ENCODE measurements at regions not wholly inside any gene's neighbourhood (a gene's known extent, or its start where the extent isn't known, plus 50 kb on each side); places are given as distances from the start of the nearest gene placed in this dataset.

DNA sequence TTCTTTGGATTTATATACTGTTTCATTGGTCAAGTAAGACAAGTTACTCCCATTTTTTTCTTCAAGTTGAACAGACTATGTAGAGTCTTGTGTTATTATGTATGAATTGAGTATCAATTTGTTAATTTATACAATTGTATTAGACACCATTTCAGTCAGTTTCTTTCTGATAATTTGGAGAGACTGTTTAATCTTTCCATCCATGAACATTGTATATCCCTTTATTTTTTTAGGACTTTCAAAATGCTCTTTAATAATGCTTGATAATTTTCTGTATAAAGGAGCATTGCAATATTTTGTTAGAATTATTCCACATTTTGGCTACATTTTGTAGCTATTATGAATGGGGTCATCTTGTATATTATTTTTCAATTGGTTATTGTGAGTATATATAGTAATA is 69.1 kb upstream of the PJA2 start:
- no peak for DNase-seq
- H3K27me3 Mint-ChIP-seq, result peaks cover 6% of the 10 kb centered on the region
- ChIA-PET CTCF (interaction anchor here (0.9 to 2.6 kb wide), 4 partner anchors 9 to 836 kb away, joined by 3 to 6 read pairs (median 6); no protein-coding TSS in a partner anchor), POLR2A (no interaction called here)
- no peak overlapping the region for H3K27ac Mint-ChIP-seq
- H3K4me1 Mint-ChIP-seq, result peaks cover 7% of the 10 kb centered on the region
- intact Hi-C loops (cut with micrococcal nuclease), result loop anchor here (1.0 to 5.0 kb wide), 5 partner anchors 557 to 1219 kb away; no protein-coding TSS in a partner anchor
- TF ChIP-seq CTCF (IDR thresholded peaks at IDR 0.05), result no peak
- H3K36me3 Mint-ChIP-seq (ENCODE audit: low read depth), result no peaks in the 10 kb centered on the region
- H3K4me3 Mint-ChIP-seq, result no peak overlapping the region
- no peak for ATAC-seq (ENCODE audit: low read depth)
- no peaks in the 10 kb centered on the region for H3K9me3 Mint-ChIP-seq

DNA sequence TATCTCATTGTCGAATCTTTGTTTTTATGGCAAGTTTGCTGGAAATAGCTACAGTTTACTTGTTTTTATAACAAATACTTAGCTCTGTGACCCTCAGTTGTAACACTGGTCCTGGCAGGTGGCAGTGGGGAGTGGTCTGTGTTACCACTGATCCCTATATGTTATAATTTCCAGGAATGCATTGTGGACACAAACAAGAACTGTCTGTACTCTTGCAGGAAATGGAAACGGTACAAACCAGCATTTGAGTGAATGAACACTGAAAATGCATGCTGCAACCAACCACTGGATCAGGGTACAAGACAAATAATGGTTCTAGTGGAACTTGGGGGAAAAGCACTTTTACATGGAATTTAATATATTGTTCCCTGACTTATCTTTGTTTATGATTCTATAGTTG is 66.5 kb upstream of the PJA2 start:
- POLR2A ChIA-PET, result interaction anchor here (0.6 kb wide), 1 partner anchor 739 kb away, joined by 3 read pairs; no protein-coding TSS in a partner anchor
- H3K36me3 Mint-ChIP-seq (ENCODE audit: low read depth), result no peaks in the 10 kb centered on the region
- no peak overlapping the region for H3K27ac Mint-ChIP-seq
- CTCF ChIA-PET, result no interaction called here
- no peak for DNase-seq
- no peaks in the 10 kb centered on the region for H3K9me3 Mint-ChIP-seq
- no peak for TF ChIP-seq CTCF (IDR thresholded peaks at IDR 0.05)
- H3K27me3 Mint-ChIP-seq, result peaks cover 6% of the 10 kb centered on the region
- no peaks in the 10 kb centered on the region for H3K4me1 Mint-ChIP-seq
- no peak overlapping the region for H3K4me3 Mint-ChIP-seq
- ATAC-seq (ENCODE audit: low read depth), result no peak
- intact Hi-C loops (cut with micrococcal nuclease), result loop anchor here (5.0 kb wide), 2 partner anchors 554 to 954 kb away; no protein-coding TSS in a partner anchor

DNA sequence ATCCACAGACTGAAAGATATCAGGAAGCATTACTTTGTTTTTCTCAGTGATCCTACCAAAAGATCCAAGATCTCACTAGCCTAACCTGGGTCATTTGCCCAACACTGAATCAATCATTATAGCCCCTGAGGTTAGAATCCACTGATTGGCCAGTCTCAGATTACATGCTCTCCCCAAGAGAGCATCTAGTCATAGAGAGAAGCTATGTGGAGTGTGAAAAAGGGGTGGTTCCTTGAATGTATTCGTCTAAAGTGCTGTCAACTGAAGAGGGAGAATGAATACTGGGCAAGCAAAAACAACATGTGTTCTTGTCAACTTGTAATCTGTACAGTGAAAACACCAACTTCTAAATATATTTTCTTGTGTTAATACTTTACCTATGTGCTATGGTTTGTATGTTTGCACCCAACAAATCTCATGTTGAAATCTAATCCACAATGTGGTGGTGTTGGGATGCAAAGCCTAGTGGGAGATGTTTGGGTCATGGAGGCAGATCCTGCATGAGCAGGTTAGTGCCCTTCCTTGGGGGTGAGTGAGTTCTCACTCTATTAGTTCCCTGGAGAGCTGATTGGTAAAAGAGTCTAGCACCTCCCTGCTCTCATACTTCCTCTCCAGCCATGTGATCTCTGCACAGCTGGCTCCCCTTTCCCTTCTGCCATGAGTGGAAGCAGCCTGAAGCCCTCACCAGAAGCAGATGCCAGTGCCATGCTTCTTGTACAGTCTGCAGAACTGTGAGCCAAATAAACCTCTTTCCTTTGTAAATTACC is 60.3 kb upstream of the PJA2 start:
- H3K27ac Mint-ChIP-seq, result no peak overlapping the region
- intact Hi-C loops (cut with micrococcal nuclease), result loop anchor here (1.0 to 2.0 kb wide), 3 partner anchors 721 to 827 kb away; no protein-coding TSS in a partner anchor
- ChIA-PET CTCF (interaction anchor here (0.9 to 1.4 kb wide), 2 partner anchors 9 to 789 kb away, joined by 3 read pairs; no protein-coding TSS in a partner anchor), POLR2A (no interaction called here)
- no peak for ATAC-seq (ENCODE audit: low read depth)
- no peaks in the 10 kb centered on the region for H3K36me3 Mint-ChIP-seq (ENCODE audit: low read depth)
- TF ChIP-seq CTCF (IDR thresholded peaks at IDR 0.05), result no peak
- DNase-seq, result no peak
- no peaks in the 10 kb centered on the region for H3K9me3 Mint-ChIP-seq
- H3K4me1 Mint-ChIP-seq, result peaks cover 6% of the 10 kb centered on the region
- no peak overlapping the region for H3K4me3 Mint-ChIP-seq
- no peaks in the 10 kb centered on the region for H3K27me3 Mint-ChIP-seq

DNA sequence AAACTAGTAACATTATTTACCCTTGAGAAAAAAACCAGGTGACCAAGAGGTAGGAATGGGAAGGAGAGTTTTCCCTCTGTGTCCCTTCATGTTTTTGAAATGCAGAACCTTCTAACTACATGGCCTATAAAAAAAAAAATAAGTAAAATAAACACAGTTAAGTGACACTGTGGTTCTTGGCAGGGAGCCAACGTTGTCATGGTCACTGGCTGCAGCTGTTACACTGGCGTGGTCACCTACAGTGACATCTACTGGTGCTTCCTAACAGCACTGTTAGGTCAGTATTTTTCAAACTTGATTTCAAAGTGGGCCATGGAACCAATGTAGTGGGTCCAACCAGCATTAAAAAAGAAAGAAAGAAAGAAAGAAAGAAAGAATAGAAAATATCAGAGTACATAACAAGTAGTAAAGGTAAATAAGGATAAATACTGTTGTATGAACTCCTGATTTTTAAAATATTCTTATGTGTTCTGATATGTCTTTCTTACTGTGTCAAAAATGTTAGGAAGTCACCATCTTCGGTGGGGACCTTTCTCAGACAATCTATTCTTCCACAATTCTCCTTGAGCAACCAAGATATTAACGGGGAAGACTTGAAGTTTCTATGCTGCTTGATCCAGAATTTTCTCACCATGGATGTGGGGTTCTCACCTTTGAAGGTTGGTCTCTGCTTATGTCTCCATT is 59.1 kb upstream of the PJA2 start:
- no peaks in the 10 kb centered on the region for H3K36me3 Mint-ChIP-seq (ENCODE audit: low read depth)
- H3K27ac Mint-ChIP-seq, result no peak overlapping the region
- H3K4me3 Mint-ChIP-seq, result no peak overlapping the region
- peak; percentile 55 for DNase-seq
- POLR2A ChIA-PET, result no interaction called here
- CTCF ChIA-PET, result interaction anchor here (1.0 to 2.2 kb wide), 4 partner anchors 9 to 827 kb away, joined by 3 to 6 read pairs (median 3); no protein-coding TSS in a partner anchor
- ATAC-seq (ENCODE audit: low read depth), result peak; percentile 93
- intact Hi-C loops (cut with micrococcal nuclease), result loop anchor here (1.0 to 2.0 kb wide), 4 partner anchors 59 to 826 kb away; no protein-coding TSS in a partner anchor
- no peaks in the 10 kb centered on the region for H3K27me3 Mint-ChIP-seq
- no peak for TF ChIP-seq CTCF (IDR thresholded peaks at IDR 0.05)
- no peaks in the 10 kb centered on the region for H3K9me3 Mint-ChIP-seq
- peaks cover 6% of the 10 kb centered on the region for H3K4me1 Mint-ChIP-seq

GRCh38 chr5:109468288-109468676 is 58.5 kb upstream of the PJA2 start:
- intact Hi-C loops (cut with micrococcal nuclease), result loop anchor here (1.0 to 2.0 kb wide), 3 partner anchors 58 to 825 kb away; no protein-coding TSS in a partner anchor
- no peaks in the 10 kb centered on the region for H3K36me3 Mint-ChIP-seq (ENCODE audit: low read depth)
- no peak overlapping the region for H3K4me3 Mint-ChIP-seq
- no peaks in the 10 kb centered on the region for H3K27me3 Mint-ChIP-seq
- H3K9me3 Mint-ChIP-seq, result no peaks in the 10 kb centered on the region
- DNase-seq (no peak), ATAC-seq (ENCODE audit: low read depth) (no peak)
- ChIA-PET POLR2A (no interaction called here), CTCF (interaction anchor here (1.0 to 2.2 kb wide), 3 partner anchors 10 to 826 kb away, joined by 3 to 6 read pairs (median 3); no protein-coding TSS in a partner anchor)
- peaks cover 6% of the 10 kb centered on the region for H3K4me1 Mint-ChIP-seq
- H3K27ac Mint-ChIP-seq, result no peak overlapping the region
- TF ChIP-seq CTCF (IDR thresholded peaks at IDR 0.05), result no peak

Measured in activated B cell treated with CpG ODN at 0.5 μM for 24 hours (primary cell).